OCI-LY7 (cell line): ENCODE measurements at regions not wholly inside any gene's neighbourhood (a gene's known extent, or its start where the extent isn't known, plus 50 kb on each side); places are given as distances from the start of the nearest gene placed in this dataset.

Experiments
- EZH2phosphoT487 ChIP-seq: fragments of 200-600 bp; sonication (generic); IDR thresholded peaks from 2 replicates; pipeline ENCODE4 v1.6.1; 2018; ENCODE audit warnings: low read depth, borderline replicate concordance, mild to moderate bottlenecking, mixed run types, antibody characterized with exemption, low read length, moderate library complexity, mixed read lengths
- TF ChIP-seq, protein P1 (sequence below): fragments of 200-600 bp; sonication (generic); conservative IDR thresholded peaks from 2 replicates; pipeline ENCODE4 v1.5.1; 2014; ENCODE audit warnings: mild to moderate bottlenecking, antibody characterized with exemption, low read length, moderate library complexity, mixed read lengths

- TF ChIP-seq, protein P1, sequence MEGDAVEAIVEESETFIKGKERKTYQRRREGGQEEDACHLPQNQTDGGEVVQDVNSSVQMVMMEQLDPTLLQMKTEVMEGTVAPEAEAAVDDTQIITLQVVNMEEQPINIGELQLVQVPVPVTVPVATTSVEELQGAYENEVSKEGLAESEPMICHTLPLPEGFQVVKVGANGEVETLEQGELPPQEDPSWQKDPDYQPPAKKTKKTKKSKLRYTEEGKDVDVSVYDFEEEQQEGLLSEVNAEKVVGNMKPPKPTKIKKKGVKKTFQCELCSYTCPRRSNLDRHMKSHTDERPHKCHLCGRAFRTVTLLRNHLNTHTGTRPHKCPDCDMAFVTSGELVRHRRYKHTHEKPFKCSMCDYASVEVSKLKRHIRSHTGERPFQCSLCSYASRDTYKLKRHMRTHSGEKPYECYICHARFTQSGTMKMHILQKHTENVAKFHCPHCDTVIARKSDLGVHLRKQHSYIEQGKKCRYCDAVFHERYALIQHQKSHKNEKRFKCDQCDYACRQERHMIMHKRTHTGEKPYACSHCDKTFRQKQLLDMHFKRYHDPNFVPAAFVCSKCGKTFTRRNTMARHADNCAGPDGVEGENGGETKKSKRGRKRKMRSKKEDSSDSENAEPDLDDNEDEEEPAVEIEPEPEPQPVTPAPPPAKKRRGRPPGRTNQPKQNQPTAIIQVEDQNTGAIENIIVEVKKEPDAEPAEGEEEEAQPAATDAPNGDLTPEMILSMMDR = no peak
- TF ChIP-seq EZH2phosphoT487 = no peak
Measured at GRCh38 chr2:223369889-223370288, 232.3 kb downstream of the SCG2 start.
